GM21619 (cell line): ENCODE measurements at regions not wholly inside any gene's neighbourhood (a gene's known extent, or its start where the extent isn't known, plus 50 kb on each side); places are given as distances from the start of the nearest gene placed in this dataset.
"Not testable (repeated sequence)": the region's sequence is repeated elsewhere in the genome, so short reads cannot be mapped to it uniquely, and the experiment has no call there.

Source experiments
- ATAC-seq: cut with Tn5 transposase; IDR thresholded peaks from one replicate; pipeline ENCODE4 v1.9.1; 2021; ENCODE audit not compliant: unreplicated experiment

DNA sequence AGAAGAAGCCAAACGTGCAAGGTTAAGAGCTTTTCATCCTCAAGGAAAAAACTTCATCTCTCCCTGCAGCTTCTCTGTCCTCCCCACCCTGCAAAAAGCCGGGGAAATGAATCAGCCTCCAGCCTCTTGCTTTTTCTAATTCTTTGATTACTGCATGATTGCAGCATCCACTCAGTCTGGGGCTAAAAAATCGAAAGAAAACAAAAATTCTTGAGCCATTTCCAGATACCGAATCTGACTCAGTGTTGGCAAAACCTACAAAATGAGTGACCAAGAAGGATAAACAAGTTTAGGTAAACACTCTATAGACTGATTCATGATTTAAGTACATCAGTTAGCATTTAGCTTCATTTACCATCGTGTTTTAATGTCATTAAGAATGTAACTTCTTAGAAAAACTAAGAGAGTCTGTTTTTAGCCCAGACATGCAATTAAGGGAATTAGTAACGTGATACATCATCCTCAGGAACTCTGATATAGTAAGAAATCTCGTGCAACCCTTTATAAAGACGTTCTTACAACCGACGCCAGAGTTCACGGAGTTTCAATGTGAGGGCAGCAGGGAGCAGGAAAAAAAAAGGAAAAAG lies 287.3 kb upstream of the FOXF1 start:
- ATAC-seq: no peak

DNA sequence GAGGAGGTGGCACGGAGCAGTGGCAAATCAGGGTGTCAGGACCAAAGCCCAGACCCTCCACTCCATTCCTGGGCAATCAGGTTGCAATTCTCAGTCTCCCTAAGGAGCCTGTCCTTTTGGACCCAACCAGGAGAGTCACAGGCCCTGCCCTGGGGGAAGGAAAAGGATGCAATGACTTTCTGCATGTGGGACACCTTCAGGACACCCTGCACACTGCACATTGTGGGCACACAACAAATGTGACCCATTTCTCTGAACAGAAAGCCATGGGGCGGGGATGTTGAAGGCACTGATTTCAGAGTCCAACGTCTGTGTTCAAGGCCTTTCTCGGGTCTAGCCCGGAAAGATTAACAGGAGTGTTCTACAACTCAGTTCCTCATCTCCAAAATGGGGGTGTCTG lies 286.2 kb upstream of the FOXF1 start:
- no peak for ATAC-seq

DNA sequence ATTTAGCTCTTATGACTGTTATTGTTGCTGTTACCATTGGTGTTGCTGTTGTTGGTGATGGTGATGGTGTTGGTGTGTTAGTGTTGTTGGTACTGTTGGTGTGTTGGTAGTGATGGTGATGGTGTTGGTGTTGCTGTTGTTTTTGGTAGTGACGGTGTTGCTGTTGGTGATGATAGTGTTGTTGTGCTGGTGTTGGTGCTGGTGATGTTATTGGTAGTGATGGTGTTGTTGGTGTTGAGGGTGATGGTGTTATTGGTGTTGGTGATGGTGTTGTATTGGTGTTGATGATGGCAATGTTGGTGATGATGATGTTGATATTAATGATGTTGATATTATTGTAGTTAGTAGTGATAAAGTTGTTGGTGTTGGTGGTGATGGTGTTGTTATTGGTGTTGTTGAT lies 285.7 kb upstream of the FOXF1 start:
- ATAC-seq: no peak

DNA sequence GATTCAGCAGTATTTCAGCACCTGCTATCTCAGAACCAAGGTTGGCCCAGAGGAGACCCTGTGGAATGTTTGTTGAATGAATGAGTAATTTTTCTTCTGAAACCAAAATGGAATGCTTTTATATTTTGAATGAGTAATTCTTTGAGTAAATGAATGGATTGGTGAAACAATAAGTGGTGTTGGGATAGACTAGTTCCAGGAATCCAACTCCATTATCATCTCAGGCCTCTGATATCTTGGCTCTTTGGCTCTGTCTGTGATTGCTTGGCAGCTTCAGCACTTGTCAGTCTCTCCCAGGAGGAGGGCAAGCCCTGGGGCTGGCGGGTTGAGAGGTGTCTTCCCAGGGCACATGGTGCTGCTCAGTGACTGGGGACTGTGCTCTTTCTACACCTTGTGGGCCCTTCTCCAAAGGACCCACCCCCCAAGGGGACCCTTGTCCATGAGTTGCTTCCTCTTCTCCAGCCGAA lies 284.4 kb upstream of the FOXF1 start:
- no peak for ATAC-seq

DNA sequence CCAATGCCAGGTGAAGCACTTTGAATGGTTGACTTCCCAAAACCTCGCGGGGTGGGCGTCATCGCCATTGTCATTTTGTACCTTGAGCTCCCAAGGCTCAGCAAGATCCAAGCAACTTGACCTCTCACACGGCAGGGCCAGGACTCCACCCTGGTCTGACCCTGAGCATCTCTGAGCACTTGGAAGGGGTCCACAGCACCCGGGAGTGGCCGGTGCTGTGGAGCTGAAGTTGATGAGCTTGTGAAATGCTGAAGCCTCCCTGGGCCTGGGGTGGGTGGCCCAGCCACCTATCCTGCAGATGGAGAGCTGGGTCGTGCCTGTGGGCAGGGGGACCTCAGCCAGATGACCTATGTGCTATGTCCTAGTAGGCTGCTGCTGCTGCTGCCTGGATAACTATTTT lies 283.3 kb upstream of the FOXF1 start:
- ATAC-seq: no peak

DNA sequence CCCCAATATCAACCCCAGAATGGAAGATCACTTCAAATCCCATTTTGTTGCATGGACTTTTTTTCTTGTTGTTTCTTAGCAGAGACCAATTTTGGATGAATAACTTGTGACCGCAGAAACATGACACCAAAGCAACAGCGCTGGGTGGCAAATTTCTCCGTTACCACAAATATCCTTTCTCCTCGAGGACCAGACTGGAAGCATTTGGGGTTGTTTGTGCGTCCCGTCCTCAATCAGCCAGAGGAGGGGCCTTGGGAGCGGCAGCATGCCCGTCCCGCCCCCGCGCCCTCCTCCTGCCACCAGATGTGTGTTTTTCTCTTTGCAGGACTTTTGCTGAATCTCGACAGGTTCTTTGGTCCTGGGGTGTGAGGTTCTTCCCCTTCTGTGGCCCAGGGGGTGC lies 282.5 kb upstream of the FOXF1 start:
- ATAC-seq: no peak

DNA sequence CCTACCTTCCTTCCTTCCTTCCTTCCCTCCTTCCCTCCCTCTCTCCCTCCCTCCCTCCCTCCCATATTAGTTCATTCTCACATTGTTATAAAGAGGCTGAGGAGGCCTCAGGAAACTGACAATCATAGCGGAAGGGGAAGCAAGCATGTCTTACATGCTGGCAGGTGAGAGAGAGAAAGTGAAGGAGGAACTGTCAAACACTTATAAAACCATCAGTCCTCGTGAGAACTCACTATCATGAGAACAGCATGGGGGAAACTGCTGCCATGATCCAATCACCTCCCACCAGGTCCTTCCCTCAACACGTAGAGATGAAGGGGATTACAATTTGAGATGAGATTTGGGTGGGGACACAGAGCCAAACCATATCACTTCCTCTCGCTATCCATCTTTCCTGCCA lies 281.6 kb upstream of the FOXF1 start:
- ATAC-seq: no peak

DNA sequence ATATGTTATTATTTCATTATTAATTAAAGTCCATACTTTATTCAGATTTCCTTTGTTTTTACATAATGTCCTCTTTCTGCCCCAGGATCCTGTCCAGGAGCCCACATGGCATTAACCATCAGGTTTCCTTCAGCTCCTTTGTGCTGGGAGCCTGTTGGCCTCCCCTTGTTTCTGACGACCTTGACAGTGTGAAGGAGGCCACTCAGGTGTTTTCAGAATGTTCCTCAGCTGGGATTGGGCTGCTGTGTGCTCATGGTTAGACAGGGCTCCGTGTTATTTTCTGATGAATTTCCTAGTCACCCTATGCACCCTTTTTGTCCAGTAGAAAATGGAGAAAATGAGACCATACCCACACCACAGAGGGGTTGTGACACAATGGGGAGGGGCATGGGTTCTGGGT lies 281.0 kb upstream of the FOXF1 start:
- no peak for ATAC-seq

DNA sequence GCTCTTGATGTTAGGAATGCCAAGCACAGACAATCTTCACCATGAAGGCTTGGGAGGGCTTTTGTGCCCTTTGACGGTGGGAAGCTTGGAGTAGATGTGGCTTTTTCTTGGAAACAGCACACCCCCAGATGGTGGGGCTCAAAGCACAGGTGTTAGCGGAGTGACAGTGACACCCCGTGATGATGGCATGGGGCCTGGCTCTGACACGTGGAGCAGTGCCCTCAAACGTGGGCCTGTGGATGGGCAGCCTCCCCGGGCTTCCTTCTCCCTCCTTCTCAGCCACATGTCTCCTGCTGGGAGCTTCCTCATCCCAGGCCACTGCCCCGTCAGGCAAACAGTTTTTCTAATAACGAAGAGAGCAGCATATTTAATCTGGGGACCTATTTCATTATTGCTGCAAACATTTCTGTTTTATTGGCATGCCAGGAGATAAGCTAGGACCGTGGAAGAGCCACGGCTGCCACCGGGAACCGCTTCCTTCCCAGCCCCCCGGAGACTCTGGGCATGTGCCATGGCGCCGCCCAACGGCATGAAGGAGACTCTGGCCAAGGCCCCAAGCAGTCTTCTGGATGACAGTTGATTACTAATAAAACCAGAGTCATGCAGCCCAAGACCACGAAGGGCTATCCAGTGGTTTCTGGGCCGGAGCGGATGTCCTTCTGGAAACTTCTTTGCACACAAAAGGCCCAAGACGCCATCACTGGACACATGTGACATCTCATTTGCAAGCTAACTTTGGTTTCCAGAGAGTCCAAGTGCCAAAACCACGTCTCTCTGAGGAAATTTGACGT lies 280.3 kb upstream of the FOXF1 start:
- ATAC-seq: no peak

DNA sequence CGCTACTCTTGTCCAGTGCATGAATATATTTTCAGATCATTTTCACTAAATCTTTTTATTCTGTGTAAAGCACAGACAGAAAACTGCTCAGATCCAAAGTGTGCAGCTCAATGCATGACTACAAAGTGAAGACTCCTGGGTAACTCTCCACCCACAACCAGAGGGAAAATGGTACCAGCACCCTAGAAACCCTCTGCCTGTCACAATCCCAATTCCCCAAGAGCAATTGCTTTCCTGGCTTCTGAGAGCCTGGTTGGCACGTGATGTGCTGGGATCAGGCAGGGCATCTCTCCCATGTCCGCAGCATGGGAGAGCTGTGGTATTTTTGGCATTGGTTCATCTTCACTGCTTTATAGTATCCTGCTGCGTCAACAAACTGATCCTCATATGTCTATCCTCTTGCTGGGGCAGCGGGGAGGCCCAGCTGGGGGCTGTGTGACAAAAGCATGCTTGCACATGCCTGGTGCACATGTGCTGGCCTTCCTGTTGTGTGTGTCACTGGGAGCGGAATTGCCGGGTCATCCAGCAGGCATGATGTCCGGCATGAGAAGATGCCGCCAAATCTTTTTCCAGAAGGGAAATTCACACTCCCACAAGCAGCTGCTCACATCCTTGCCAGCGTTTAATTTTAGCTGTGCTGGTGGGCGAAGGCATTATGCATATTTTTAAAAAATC lies 278.9 kb upstream of the FOXF1 start:
- no peak for ATAC-seq

DNA sequence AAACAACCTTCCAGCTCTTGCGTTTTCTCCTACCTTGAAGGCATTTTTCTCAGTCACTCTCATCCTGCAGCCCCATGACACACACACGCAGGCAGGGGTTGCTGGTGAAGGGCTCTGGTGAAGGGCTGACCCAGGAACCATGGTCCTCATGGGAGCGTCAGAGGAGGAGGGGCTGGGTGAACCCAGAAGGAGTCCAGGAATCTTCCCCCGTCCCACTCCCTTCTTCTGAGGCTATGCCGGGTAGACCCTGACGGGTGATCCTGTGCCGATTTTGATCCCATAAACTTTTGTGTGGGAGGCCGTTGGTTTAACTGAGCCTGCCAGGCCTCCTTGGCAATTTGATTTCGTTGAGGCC lies 278.4 kb upstream of the FOXF1 start:
- ATAC-seq: no peak

DNA sequence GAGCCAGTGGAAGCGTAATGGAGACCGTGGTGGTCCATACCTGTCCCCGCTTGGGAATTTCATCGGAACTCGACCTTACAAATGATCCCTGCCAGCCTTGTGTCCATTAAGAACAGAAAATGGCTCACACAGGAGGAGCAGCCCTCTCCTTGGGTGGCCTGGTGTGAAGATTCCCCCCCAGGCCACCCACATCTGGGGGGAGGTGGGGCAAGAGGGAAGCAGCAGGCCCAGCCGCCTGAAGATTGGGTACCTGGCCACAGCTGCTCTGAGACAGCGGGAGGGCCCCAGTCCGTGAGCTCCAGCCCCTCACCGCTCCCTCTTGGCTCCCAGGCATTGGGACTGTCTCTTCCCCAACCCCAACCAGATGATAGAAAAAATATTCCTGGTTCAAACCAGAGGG lies 277.8 kb upstream of the FOXF1 start:
- ATAC-seq: no peak

DNA sequence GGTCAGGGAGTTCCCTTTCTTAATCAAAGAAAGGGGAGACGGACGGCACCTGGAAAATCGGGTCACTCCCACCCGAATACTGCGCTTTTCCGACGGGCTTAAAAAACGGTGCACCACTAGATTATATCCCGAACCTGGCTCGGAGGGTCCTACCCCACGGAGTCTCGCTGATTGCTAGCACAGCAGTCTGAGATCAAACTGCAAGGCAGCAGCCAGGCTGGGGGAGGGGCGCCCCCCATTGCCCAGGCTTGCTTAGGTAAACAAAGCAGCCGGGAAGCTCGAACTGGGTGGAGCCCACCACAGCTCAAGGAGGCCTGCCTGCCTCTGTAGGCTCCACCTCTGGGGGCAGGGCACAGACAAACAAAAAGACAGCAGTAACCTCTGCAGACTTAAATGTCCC lies 276.8 kb upstream of the FOXF1 start:
- ATAC-seq: not testable (repeated sequence)

DNA sequence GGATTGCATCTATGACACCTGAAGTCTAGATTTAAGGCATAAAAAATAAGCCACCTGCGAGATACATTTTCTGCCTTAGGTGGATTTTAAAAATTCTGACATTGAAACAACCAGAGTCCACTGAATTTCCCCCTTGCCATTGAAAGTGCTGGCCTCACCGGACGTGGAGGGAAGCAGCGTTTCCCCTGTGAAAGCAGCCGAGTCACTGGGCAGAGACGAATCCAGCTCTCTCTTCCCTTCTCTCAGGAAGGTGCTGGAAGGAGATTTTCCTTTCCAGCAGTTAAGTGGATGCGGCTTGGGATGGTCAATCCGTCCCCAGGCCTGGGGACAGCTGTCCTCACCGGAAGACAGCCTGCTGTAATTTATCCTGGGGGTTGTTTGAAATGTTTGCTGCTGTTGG lies 270.9 kb upstream of the FOXF1 start:
- no peak for ATAC-seq

DNA sequence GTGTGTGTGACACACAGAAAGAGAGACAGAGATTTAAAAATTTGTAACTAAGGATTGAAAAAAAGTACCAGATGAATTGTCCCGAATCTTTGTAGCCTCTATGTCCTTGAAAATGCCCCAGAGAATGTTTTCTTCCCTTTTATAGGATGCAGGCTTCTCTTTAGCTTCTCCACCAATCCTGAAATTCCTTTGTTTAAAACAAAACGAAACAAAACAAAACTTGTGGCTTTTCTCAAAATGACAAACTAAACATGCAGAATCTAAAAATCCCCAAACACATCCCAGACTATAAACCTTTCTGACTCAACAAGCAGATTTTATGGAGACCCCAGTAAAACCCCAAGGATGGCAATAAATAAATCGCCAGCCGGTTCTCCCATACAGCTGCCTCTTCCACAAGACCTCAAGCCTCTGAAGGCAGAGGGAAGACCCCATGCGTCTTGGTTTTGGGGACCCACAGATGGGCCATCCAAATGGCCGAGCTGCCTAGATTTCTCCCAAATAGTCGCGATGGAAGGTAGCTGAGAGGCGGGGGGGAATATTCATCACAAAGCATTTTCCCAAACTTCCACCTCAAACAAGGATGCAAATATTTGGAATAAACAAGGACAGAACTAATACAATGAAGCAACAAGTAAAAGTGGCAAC lies 269.5 kb upstream of the FOXF1 start:
- ATAC-seq: no peak

DNA sequence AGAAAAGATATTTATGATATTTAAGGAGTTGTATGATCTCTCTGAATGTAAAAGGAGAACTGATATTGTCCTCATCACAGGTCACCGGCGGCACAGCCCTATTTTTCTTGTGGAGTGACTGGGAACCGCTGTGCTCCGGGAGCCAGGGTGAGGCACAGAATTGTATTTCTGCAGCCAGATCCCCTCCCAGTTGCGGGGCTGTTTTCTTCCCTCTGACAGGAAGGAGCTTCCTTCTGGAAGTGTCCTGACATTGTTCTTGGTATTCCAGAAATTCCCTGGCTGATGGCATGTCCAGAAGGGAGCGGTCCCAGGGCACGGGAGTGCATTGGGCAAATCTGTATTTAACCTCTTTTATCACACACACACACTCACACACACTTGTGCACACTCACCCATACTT lies 268.6 kb upstream of the FOXF1 start:
- no peak for ATAC-seq

DNA sequence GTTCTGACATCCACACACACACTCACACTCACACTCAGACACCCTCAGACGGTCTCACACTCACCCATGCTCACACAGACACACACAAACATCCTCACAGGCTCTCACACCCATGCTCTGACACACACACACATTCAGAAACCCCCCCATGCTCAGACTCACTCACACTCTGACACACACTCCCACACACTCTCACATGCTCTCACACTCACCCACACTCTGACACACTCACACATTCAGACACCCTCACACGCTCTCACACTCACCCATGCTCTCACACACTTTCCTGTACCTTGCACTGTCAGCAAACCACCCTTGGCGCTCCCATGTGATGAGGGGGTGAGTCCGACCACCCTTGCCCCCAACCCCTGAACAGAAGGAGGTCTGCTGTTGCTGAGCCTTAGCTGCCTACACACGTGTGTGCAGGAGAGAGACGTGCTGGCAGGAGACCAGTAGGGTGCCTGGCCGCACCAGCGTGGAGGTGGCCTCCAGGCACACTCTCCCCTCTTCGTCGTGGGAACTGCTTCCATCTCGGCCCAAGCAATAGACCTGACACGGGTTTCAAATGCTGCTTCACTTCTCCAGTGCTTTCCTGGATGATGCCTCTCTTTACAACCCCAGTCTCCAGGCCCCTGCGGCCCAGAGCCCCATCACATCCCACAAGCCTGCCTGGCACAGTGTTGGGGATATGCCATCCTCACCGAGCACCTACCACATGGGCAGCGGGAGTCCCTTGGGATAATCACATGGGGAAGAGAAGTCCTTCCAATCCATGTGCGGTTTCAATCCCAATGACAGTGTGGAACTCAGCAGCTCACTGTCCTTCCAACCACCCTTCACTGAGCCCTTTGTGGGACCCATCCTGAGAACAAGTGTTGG lies 267.8 kb upstream of the FOXF1 start:
- ATAC-seq: no peak

DNA sequence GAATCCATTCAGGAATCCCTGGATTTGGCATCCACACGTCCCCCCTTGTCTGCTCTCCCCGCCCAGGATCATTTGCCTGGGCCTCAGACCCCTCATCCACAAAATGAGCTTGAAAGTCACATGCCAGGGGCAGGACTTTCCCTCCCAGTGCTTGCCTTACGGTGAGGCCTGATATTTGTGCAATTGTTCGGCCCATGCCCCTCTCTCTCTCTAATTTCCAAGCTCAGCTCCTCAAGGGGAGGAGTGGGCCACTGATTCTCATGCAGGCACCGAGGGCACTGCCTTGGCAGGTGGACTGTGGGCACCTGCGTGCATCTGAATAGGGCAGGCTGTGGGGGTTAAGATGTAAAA lies 267.2 kb upstream of the FOXF1 start:
- ATAC-seq: no peak

DNA sequence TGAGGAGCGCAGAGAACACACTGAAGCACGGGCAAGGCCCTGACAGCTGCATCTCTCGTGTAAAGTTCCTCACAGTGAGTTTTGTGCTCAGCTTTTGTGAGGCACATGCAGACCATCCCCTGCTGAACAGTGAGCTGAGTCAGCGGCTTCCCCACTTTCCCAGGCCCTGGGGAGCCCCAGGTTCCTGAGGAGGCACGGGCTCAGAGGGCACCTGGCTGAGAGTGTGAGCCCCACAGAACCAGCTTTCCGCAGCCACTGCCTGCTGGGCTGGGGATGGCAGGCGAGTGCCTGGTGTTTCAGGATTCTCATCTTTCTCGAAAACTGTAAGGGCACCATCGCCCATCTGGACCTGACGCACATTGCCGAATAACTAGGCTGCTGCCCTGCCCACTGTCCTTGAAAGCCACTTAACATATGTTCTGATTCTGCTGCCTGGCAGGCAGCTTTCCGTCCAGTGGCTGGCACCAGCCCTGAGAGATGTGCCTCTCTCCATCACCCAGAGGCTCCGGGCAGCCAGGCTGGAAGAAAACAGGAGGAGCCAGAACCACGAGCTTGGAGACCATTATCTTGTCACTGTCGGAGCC lies 266.7 kb upstream of the FOXF1 start:
- ATAC-seq: no peak

DNA sequence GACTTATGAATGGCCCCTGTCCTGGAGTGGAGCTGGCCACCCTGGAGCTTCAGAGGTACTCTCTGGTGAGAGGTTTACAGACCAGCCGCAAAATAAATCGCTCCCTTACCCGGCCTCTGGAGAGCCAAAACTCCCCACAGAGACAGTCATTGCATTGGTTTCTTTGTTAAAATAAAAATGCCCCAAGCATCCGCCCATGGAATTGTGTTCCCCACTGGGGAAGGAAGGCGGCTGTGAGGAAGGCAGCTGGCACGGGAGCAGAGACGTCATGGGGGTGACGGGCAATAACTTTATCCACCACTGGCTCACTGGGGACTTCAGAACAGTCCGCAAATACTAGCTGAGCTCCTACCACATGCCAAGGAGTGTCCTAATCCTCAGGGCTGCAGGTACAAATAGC lies 266.2 kb upstream of the FOXF1 start:
- no peak for ATAC-seq

DNA sequence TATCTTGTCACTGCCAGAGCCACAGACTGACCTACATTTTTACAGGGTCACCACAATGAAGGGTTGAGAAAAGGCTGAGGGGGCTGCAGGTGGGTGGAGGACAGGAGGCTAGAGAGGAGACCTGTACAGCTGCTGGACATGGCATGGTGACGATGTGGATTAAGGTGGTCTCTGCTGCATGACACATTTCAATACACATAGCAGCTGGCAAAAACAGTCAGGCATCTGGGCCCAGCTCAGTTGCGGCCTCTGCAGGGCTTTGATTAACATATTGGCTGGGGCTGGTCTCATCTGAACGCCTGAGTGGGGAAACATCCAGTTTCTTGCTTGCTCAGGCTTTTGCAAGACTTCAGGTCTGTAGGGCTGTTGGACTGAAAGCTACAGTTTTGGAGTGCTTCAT lies 265.4 kb upstream of the FOXF1 start:
- no peak for ATAC-seq
